Lower lobe of right lung (tissue), 2 donors: ENCODE measurements at regions not wholly inside any gene's neighbourhood (a gene's known extent, or its start where the extent isn't known, plus 50 kb on each side); places are given as distances from the start of the nearest gene placed in this dataset.

Source experiments
- ATAC-seq, 2 donors: fragments of 200-7000 bp; cut with Tn5 transposase; one replicate each; pipeline ENCODE4 v1.9.1; 2020 to 2022; ENCODE audit warnings: mild to moderate bottlenecking in 2 of 2, moderate library complexity in 2 of 2
- DNase-seq: peaks from one replicate; pipeline ENCODE4 v3.0.0-alpha.2; 2020
- H3K27ac ChIP-seq: fragments of 200-600 bp; one replicate; pipeline ENCODE4 v1.8.0; 2022
- H3K27me3 ChIP-seq: fragments of 200-600 bp; one replicate; pipeline ENCODE4 v1.8.0; 2022; ENCODE audit warnings: low read depth
- H3K36me3 ChIP-seq: fragments of 200-600 bp; one replicate; pipeline ENCODE4 v1.8.0; 2022; ENCODE audit warnings: mild to moderate bottlenecking
- H3K4me1 ChIP-seq: fragments of 200-600 bp; one replicate; pipeline ENCODE4 v1.8.0; 2022
- H3K4me3 ChIP-seq: fragments of 200-600 bp; one replicate; pipeline ENCODE4 v1.8.0; 2022; ENCODE audit warnings: mild to moderate bottlenecking
- H3K9me3 ChIP-seq: fragments of 200-600 bp; one replicate; pipeline ENCODE4 v1.8.0; 2022
- CTCF ChIP-seq: fragments of 200-600 bp; IDR thresholded peaks from one replicate; pipeline ENCODE4 v1.8.0; 2022; ENCODE audit warnings: antibody characterized with exemption, mild to moderate bottlenecking
- intact Hi-C: fragments of 100-400 bp; cut with DNase I; formaldehyde crosslinking; loops from one replicate; pipeline ENCODE4 v1.11.0; 2022
- donor health status: DM: no; HTN: yes; CAD: no; lungs with severe emphysema.

GRCh38 chr9:91132576-91133073 is 229.1 kb downstream of the AUH start:
- TF ChIP-seq CTCF, result no peak
- no peaks in the 10 kb centered on the region for H3K27me3 ChIP-seq
- intact Hi-C loops, result no loop called here
- no peaks in the 10 kb centered on the region for H3K4me1 ChIP-seq
- H3K36me3 ChIP-seq, result no peaks in the 10 kb centered on the region
- no peaks in the 10 kb centered on the region for H3K9me3 ChIP-seq
- H3K27ac ChIP-seq, result no peak overlapping the region
- DNase-seq (no peak), ATAC-seq (no peak)
- no peak overlapping the region for H3K4me3 ChIP-seq

GRCh38 chr9:91134608-91135007 is 227.1 kb downstream of the AUH start:
- intact Hi-C loops, result no loop called here
- Histone ChIP-seq H3K4me3 (no peak overlapping the region), H3K27me3 (no peaks in the 10 kb centered on the region), H3K27ac (no peak overlapping the region), H3K4me1 (no peaks in the 10 kb centered on the region), H3K36me3 (no peaks in the 10 kb centered on the region), H3K9me3 (no peaks in the 10 kb centered on the region)
- DNase-seq, result no peak
- TF ChIP-seq CTCF, result no peak
- peak in 1 of 2 donors; percentile 84 for ATAC-seq

- no peaks in the 10 kb centered on the region for H3K36me3 ChIP-seq
- intact Hi-C loops, result no loop called here
- no peak for TF ChIP-seq CTCF
These were observed 224.3 kb downstream of the AUH start for GRCh38 chr9:91137391-91137790.

GRCh38 chr9:91138760-91139159 is 223.0 kb downstream of the AUH start:
- ATAC-seq, result no peak
- no peaks in the 10 kb centered on the region for H3K9me3 ChIP-seq
- intact Hi-C loops, result no loop called here
- H3K27ac ChIP-seq, result no peak overlapping the region
- no peak for DNase-seq
- no peaks in the 10 kb centered on the region for H3K27me3 ChIP-seq
- no peaks in the 10 kb centered on the region for H3K4me1 ChIP-seq
- TF ChIP-seq CTCF, result no peak
- H3K36me3 ChIP-seq, result no peaks in the 10 kb centered on the region
- no peak overlapping the region for H3K4me3 ChIP-seq

More at GRCh38 chr9:91137391-91137790, 224.3 kb downstream of the AUH start:
- H3K9me3 ChIP-seq, result no peaks in the 10 kb centered on the region
- no peaks in the 10 kb centered on the region for H3K27me3 ChIP-seq
- H3K27ac ChIP-seq, result no peak overlapping the region
- no peak overlapping the region for H3K4me3 ChIP-seq
- ATAC-seq, result no peak
- no peak for DNase-seq
- H3K4me1 ChIP-seq, result no peaks in the 10 kb centered on the region

GRCh38 chr9:91141407-91141965 is 220.2 kb downstream of the AUH start:
- H3K9me3 ChIP-seq, result no peaks in the 10 kb centered on the region
- no peak for ATAC-seq
- intact Hi-C loops, result no loop called here
- H3K4me1 ChIP-seq, result peaks cover 8% of the 10 kb centered on the region
- DNase-seq, result no peak
- no peaks in the 10 kb centered on the region for H3K27me3 ChIP-seq
- H3K4me3 ChIP-seq, result no peak overlapping the region
- no peak for TF ChIP-seq CTCF
- no peaks in the 10 kb centered on the region for H3K36me3 ChIP-seq
- H3K27ac ChIP-seq, result no peak overlapping the region
